Thyroid gland (tissue), 4 donors: ENCODE measurements at regions not wholly inside any gene's neighbourhood (a gene's known extent, or its start where the extent isn't known, plus 50 kb on each side); places are given as distances from the start of the nearest gene placed in this dataset.

Source experiments
- CTCF ChIP-seq, 6 experiments: fragments of 200-600 bp in 3 of 6; fragments of 450-650 bp in 3 of 6; sonication (generic) in 3 of 6; IDR thresholded peaks; one replicate each; pipeline ENCODE4 v1.5.1; 2016 to 2019; ENCODE audit warnings: antibody characterized with exemption in 6 of 6, mild to moderate bottlenecking in 2 of 6, inconsistent platforms in 1 of 6, moderate library complexity in 1 of 6
- POLR2A ChIP-seq, 2 donors: fragments of 450-650 bp; IDR thresholded peaks; one replicate each; pipeline ENCODE4 v1.6.1; 2017; ENCODE audit warnings: antibody characterized with exemption in 2 of 2, mild to moderate bottlenecking in 2 of 2, moderate library complexity in 1 of 2

GRCh38 chr13:73358606-73359095, 299.8 kb downstream of the KLF5 start:
- TF ChIP-seq CTCF (IDR thresholded peaks at IDR 0.05) = no peak
- no peak for TF ChIP-seq POLR2A (IDR thresholded peaks at IDR 0.05)
